Trophoblast cell (in vitro differentiated cells and primary cell): ENCODE measurements at regions not wholly inside any gene's neighbourhood (a gene's known extent, or its start where the extent isn't known, plus 50 kb on each side); places are given as distances from the start of the nearest gene placed in this dataset.

ENCODE experiments used
- DNase-seq, 2 donors: peaks; one replicate each; pipeline ENCODE4 v3.0.0-alpha.2; 2016
- H2AFZ ChIP-seq: 2 replicates; pipeline ENCODE4 v1.6.1; 2013; ENCODE audit warnings: low read length, moderate library complexity, mild to moderate bottlenecking; ENCODE audit not compliant: insufficient read depth, poor library complexity
- H2AK5ac ChIP-seq: 2 replicates; pipeline ENCODE4 v1.6.1; 2013; ENCODE audit warnings: mild to moderate bottlenecking, low read length
- H2BK120ac ChIP-seq: 2 replicates; pipeline ENCODE4 v1.6.1; 2013; ENCODE audit warnings: low read length, mild to moderate bottlenecking, moderate library complexity; ENCODE audit not compliant: insufficient read depth, poor library complexity
- H2BK12ac ChIP-seq: 2 replicates; pipeline ENCODE4 v1.6.1; 2013; ENCODE audit warnings: mild to moderate bottlenecking, low read length, moderate library complexity
- H2BK5ac ChIP-seq: 2 replicates; pipeline ENCODE4 v1.6.1; 2013; ENCODE audit warnings: low read length, low read depth, moderate library complexity, mild to moderate bottlenecking; ENCODE audit not compliant: poor library complexity
- H3K14ac ChIP-seq: 2 replicates; pipeline ENCODE4 v1.6.1; 2013; ENCODE audit warnings: mild to moderate bottlenecking, low read length
- H3K18ac ChIP-seq: 2 replicates; pipeline ENCODE4 v1.6.1; 2013; ENCODE audit warnings: mild to moderate bottlenecking, low read length
- H3K23ac ChIP-seq: 2 replicates; pipeline ENCODE4 v1.6.1; 2013; ENCODE audit warnings: low read length
- H3K27ac ChIP-seq: 2 replicates; pipeline ENCODE4 v1.5.1; 2013; ENCODE audit warnings: low read depth, mild to moderate bottlenecking, inconsistent platforms, low read length, moderate library complexity
- H3K27me3 ChIP-seq: 2 replicates; pipeline ENCODE4 v1.6.1; 2013; ENCODE audit warnings: inconsistent platforms, mild to moderate bottlenecking, low read length, moderate library complexity; ENCODE audit not compliant: insufficient read depth
- H3K36me3 ChIP-seq, 2 experiments: 1 replicate in 1 of 2; 2 replicates in 1 of 2; pipeline ENCODE4 v1.6.1; 2013; ENCODE audit warnings: low read length in 2 of 2, mild to moderate bottlenecking in 2 of 2, moderate library complexity in 1 of 2; ENCODE audit not compliant: insufficient read depth in 2 of 2, control insufficient read depth in 1 of 2
- H3K4ac ChIP-seq: 2 replicates; pipeline ENCODE4 v1.6.1; 2013; ENCODE audit warnings: low read depth, mild to moderate bottlenecking, low read length, moderate library complexity
- H3K4me1 ChIP-seq, 2 experiments: 1 replicate in 1 of 2; 2 replicates in 1 of 2; pipeline ENCODE4 v1.6.1; 2013; ENCODE audit warnings: low read length in 2 of 2, mild to moderate bottlenecking in 2 of 2, moderate library complexity in 1 of 2; ENCODE audit not compliant: insufficient read depth in 2 of 2, control insufficient read depth in 1 of 2
- H3K4me2 ChIP-seq: 2 replicates; pipeline ENCODE4 v1.6.1; 2013; ENCODE audit warnings: inconsistent platforms, mild to moderate bottlenecking, low read length, moderate library complexity
- H3K4me3 ChIP-seq: 2 replicates; pipeline ENCODE4 v1.5.1; 2013; ENCODE audit warnings: mild to moderate bottlenecking, low read depth, low read length, inconsistent platforms
- H3K79me1 ChIP-seq: one replicate; pipeline ENCODE4 v1.6.1; 2013; ENCODE audit warnings: low read length
- H3K79me2 ChIP-seq: 2 replicates; pipeline ENCODE4 v1.6.1; 2013; ENCODE audit warnings: low read length, mild to moderate bottlenecking; ENCODE audit not compliant: control insufficient read depth, insufficient read depth, poor library complexity
- H3K9ac ChIP-seq: 2 replicates; pipeline ENCODE4 v1.6.1; 2013; ENCODE audit warnings: mild to moderate bottlenecking, low read length
- H3K9me3 ChIP-seq: 2 replicates; pipeline ENCODE4 v1.6.1; 2013; ENCODE audit warnings: low read depth, mild to moderate bottlenecking, control low read depth, inconsistent platforms, low read length; ENCODE audit not compliant: insufficient read depth
- H4K12ac ChIP-seq: 2 replicates; pipeline ENCODE4 v1.6.1; 2013; ENCODE audit warnings: low read depth, mild to moderate bottlenecking, low read length, moderate library complexity
- H4K8ac ChIP-seq: 2 replicates; pipeline ENCODE4 v1.6.1; 2013; ENCODE audit warnings: low read depth, mild to moderate bottlenecking, low read length, moderate library complexity
- H4K91ac ChIP-seq: one replicate; pipeline ENCODE4 v1.6.1; 2013; ENCODE audit warnings: low read depth, mild to moderate bottlenecking, low read length, moderate library complexity
- WGBS: extraction: QIAGEN DNeasy Blood & Tissue Kit; methylation state at CpG from one replicate; pipeline ENCODE4 v1.1.7; 2013; ENCODE audit warnings: missing lambda C conversion rate; ENCODE audit not compliant: insufficient read length, insufficient coverage; ENCODE audit errors: extremely low coverage; 5-methylcytosine and 5-hydroxymethylcytosine counted together

GRCh38 chr1:42013881-42014470 lies 95.3 kb upstream of the HIVEP3 start:
- Histone ChIP-seq H3K4me3 (no peak overlapping the region), H3K18ac (no peak overlapping the region), H3K79me1 (no peaks in the 10 kb centered on the region), H3K27ac (no peak overlapping the region), H4K91ac (no peak overlapping the region), H3K4me1 (no peaks in the 10 kb centered on the region), H4K12ac (no peak overlapping the region), H3K23ac (peak overlapping the region; percentile 4), H2BK120ac (no peak overlapping the region), H2AFZ (no peak overlapping the region), H3K9ac (no peak overlapping the region), H2BK5ac (no peak overlapping the region), H3K14ac (no peak overlapping the region), H3K9me3 (no peaks in the 10 kb centered on the region), H2BK12ac (no peak overlapping the region), H3K4me2 (no peak overlapping the region), H3K4ac (no peak overlapping the region), H3K36me3 (no peaks in the 10 kb centered on the region), H2AK5ac (no peak overlapping the region), H3K79me2 (no peaks in the 10 kb centered on the region), H3K27me3 (no peaks in the 10 kb centered on the region), H4K8ac (no peak overlapping the region)
- no peak for DNase-seq
- WGBS: no CpG with 5 or more reads among the region's 7 CpGs

- Histone ChIP-seq H2AK5ac (no peak overlapping the region), H4K12ac (no peak overlapping the region), H4K8ac (no peak overlapping the region), H3K36me3 (no peaks in the 10 kb centered on the region), H3K4me3 (no peak overlapping the region), H3K4me2 (no peak overlapping the region), H3K4ac (no peak overlapping the region), H3K9ac (no peak overlapping the region), H3K14ac (no peak overlapping the region), H2AFZ (no peak overlapping the region), H3K23ac (no peak overlapping the region), H2BK120ac (no peak overlapping the region), H3K4me1 (no peaks in the 10 kb centered on the region), H3K18ac (no peak overlapping the region), H3K79me1 (no peaks in the 10 kb centered on the region), H3K9me3 (no peaks in the 10 kb centered on the region), H3K79me2 (no peaks in the 10 kb centered on the region), H3K27ac (no peak overlapping the region), H2BK5ac (no peak overlapping the region), H4K91ac (no peak overlapping the region), H3K27me3 (no peaks in the 10 kb centered on the region), H2BK12ac (no peak overlapping the region)
- WGBS: no CpG with 5 or more reads among the region's 1 CpG
- DNase-seq: no peak
These were observed 94.1 kb upstream of the HIVEP3 start for GRCh38 chr1:42012852-42013251.

- Histone ChIP-seq H3K4me1 (no peaks in the 10 kb centered on the region), H3K23ac (no peak overlapping the region), H3K4me2 (no peak overlapping the region), H2AFZ (no peak overlapping the region), H3K79me1 (no peaks in the 10 kb centered on the region), H3K27ac (no peak overlapping the region), H3K36me3 (no peaks in the 10 kb centered on the region), H4K91ac (no peak overlapping the region), H4K12ac (no peak overlapping the region), H2BK12ac (no peak overlapping the region), H2AK5ac (no peak overlapping the region), H3K9ac (no peak overlapping the region), H3K27me3 (no peaks in the 10 kb centered on the region), H2BK5ac (no peak overlapping the region), H3K14ac (no peak overlapping the region), H3K18ac (no peak overlapping the region), H2BK120ac (no peak overlapping the region), H3K4ac (no peak overlapping the region), H4K8ac (no peak overlapping the region), H3K9me3 (no peaks in the 10 kb centered on the region), H3K4me3 (no peak overlapping the region), H3K79me2 (no peaks in the 10 kb centered on the region)
- DNase-seq: peak; percentile 60 to 90
These were observed 91.7 kb upstream of the HIVEP3 start for GRCh38 chr1:42010381-42010780.

- H3K4me2 ChIP-seq: no peak overlapping the region
- no peak overlapping the region for H3K27ac ChIP-seq
- no peak overlapping the region for H2BK5ac ChIP-seq
- H3K4ac ChIP-seq: no peak overlapping the region
- no peak overlapping the region for H2AK5ac ChIP-seq
- no peak overlapping the region for H3K9ac ChIP-seq
- no peak overlapping the region for H3K14ac ChIP-seq
- H3K18ac ChIP-seq: no peak overlapping the region
- no peak overlapping the region for H2AFZ ChIP-seq
- no peak overlapping the region for H4K8ac ChIP-seq
- no peaks in the 10 kb centered on the region for H3K79me2 ChIP-seq
- no peaks in the 10 kb centered on the region for H3K9me3 ChIP-seq
- H3K23ac ChIP-seq: no peak overlapping the region
- H2BK12ac ChIP-seq: no peak overlapping the region
- no peak for DNase-seq
- no peaks in the 10 kb centered on the region for H3K79me1 ChIP-seq
- no peaks in the 10 kb centered on the region for H3K36me3 ChIP-seq
- H4K12ac ChIP-seq: no peak overlapping the region
- H3K4me3 ChIP-seq: no peak overlapping the region
- no peak overlapping the region for H2BK120ac ChIP-seq
- no peaks in the 10 kb centered on the region for H3K27me3 ChIP-seq
- no CpG with 5 or more reads among the region's 2 CpGs for WGBS
- no peaks in the 10 kb centered on the region for H3K4me1 ChIP-seq
- no peak overlapping the region for H4K91ac ChIP-seq
These were observed 89.5 kb upstream of the HIVEP3 start for GRCh38 chr1:42008264-42008663.
